PFSK-1 (cell line): ENCODE measurements at regions not wholly inside any gene's neighbourhood (a gene's known extent, or its start where the extent isn't known, plus 50 kb on each side); places are given as distances from the start of the nearest gene placed in this dataset.

Experiments used
- FOXP2 ChIP-seq: optimal IDR thresholded peaks from 2 replicates; pipeline ENCODE3; 2011; ENCODE audit warnings: borderline replicate concordance, control low read depth, inconsistent platforms; ENCODE audit not compliant: insufficient read depth; ENCODE audit errors: extremely low read length, extremely low read depth
- POLR2AphosphoS5 ChIP-seq: IDR thresholded peaks from 2 replicates; pipeline ENCODE4 v1.6.1; 2012; ENCODE audit warnings: low read depth, mild to moderate bottlenecking, control low read depth, low read length, moderate library complexity
- REST ChIP-seq, 2 experiments: IDR thresholded peaks; 2 replicates each; pipeline versions ENCODE4 v1.6.1 to v1.8.0; 2011 to 2012; ENCODE audit warnings: low read depth in 2 of 2, low read length in 2 of 2, control low read depth in 1 of 2, inconsistent platforms in 1 of 2, mild to moderate bottlenecking in 1 of 2, moderate library complexity in 1 of 2; ENCODE audit not compliant: insufficient read depth in 1 of 2
- SIN3A ChIP-seq: IDR thresholded peaks from 2 replicates; pipeline ENCODE4 v1.6.1; 2012; ENCODE audit warnings: mild to moderate bottlenecking, low read length, moderate library complexity, borderline replicate concordance; ENCODE audit not compliant: insufficient read depth
- TAF1 ChIP-seq: IDR thresholded peaks from 2 replicates; pipeline ENCODE4 v1.6.1; 2012; ENCODE audit warnings: low read length, control low read depth, borderline replicate concordance; ENCODE audit not compliant: insufficient read depth

- no peak for TF ChIP-seq POLR2AphosphoS5
- TF ChIP-seq FOXP2, result no peak
- TF ChIP-seq SIN3A, result no peak
- TF ChIP-seq TAF1, result no peak
- TF ChIP-seq REST (IDR thresholded peaks at IDR 0.05; ENCODE audit: insufficient read depth in 1 of 2, low read depth in 2 of 2, low read length in 2 of 2), result no peak
Observed at GRCh38 chr7:142468871-142469665, 211.2 kb upstream of the PRSS58 start.

GRCh38 chr7:142463401-142463850 is 205.6 kb upstream of the PRSS58 start:
- TF ChIP-seq TAF1, result no peak
- TF ChIP-seq FOXP2, result no peak
- TF ChIP-seq POLR2AphosphoS5, result no peak
- no peak for TF ChIP-seq REST (IDR thresholded peaks at IDR 0.05; ENCODE audit: insufficient read depth in 1 of 2, low read depth in 2 of 2, low read length in 2 of 2)
- TF ChIP-seq SIN3A, result no peak

- TF ChIP-seq SIN3A (no peak), FOXP2 (no peak), POLR2AphosphoS5 (no peak), REST (IDR thresholded peaks at IDR 0.05; ENCODE audit: insufficient read depth in 1 of 2, low read depth in 2 of 2, low read length in 2 of 2) (no peak), TAF1 (no peak)
Observed at GRCh38 chr7:142461437-142461836, 203.6 kb upstream of the PRSS58 start.

GRCh38 chr7:142460402-142461117 is 202.7 kb upstream of the PRSS58 start:
- TF ChIP-seq SIN3A (no peak), REST (IDR thresholded peaks at IDR 0.05; ENCODE audit: insufficient read depth in 1 of 2, low read depth in 2 of 2, low read length in 2 of 2) (no peak), TAF1 (no peak), FOXP2 (no peak), POLR2AphosphoS5 (no peak)
